Superior temporal gyrus (tissue), 1 donor: ENCODE measurements at regions not wholly inside any gene's neighbourhood (a gene's known extent, or its start where the extent isn't known, plus 50 kb on each side); places are given as distances from the start of the nearest gene placed in this dataset.
"Not testable (repeated sequence)": the region's sequence is repeated elsewhere in the genome, so short reads cannot be mapped to it uniquely, and the experiment has no call there.

ENCODE experiments used
- DNase-seq: peaks from one replicate; pipeline ENCODE4 v3.0.0-alpha.2; 2016; ENCODE audit errors: extremely low spot score

GRCh38 chr5:82649943-82650342 lies 371.8 kb upstream of the RPS23 start:
- DNase-seq: no peak

GRCh38 chr5:82644766-82645165 lies 366.6 kb upstream of the RPS23 start:
- DNase-seq: no peak

GRCh38 chr5:82644229-82644628 lies 366.1 kb upstream of the RPS23 start:
- no peak for DNase-seq

- no peak for DNase-seq
Measured at GRCh38 chr5:82642313-82642712, 364.2 kb upstream of the RPS23 start.

DNA sequence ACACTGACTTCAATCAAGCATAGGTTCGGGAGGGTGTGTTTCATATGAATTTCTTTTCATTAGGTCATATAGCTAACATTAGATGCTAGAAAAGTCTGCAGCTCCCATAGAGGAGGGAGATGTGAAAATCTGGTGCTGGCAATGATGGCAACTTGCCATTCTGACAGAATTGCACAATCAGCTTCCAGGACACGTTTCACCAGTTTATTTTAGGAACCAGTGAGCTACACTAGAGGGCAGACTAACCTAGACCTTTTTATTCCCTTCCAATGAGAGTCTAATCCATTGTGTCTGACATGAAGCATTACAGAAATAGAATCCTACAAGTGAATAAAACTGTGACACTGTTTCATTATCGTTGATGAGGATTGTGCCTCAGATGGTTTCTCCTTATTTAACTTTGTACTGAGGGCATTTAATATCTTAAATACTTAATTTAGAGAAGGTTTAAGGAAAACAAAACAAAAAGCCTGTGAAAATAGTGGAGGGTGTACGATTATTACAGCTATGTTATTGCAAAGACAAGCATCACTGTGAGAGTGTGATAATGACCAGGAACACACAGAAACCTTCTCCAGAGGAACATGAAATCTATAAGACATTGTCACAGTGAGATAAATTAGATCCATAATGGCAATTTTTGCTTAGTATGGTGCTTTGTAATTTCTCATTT lies 363.3 kb upstream of the RPS23 start:
- peak; percentile 97 for DNase-seq

DNA sequence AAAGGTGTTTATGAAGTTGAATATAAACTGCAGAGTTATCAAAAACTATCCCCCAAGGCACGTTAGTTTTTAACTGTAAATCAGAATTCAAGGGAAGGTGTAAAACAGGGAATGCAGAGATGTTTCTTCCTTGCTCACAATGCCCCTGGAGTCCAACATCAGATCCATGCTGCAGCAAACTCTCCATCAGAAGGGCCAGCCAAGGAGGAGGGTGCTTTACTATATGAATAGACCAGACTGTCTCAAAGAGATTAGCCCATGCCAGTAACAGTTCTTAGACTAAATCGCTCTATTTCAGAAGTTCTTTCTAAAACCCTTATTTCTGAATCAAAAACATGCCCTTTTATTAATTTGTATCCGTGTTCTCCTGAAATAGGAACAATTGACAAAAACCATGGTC lies 362.8 kb upstream of the RPS23 start:
- DNase-seq: no peak

- no peak for DNase-seq
Measured at GRCh38 chr5:82639393-82640144, 361.4 kb upstream of the RPS23 start.

DNA sequence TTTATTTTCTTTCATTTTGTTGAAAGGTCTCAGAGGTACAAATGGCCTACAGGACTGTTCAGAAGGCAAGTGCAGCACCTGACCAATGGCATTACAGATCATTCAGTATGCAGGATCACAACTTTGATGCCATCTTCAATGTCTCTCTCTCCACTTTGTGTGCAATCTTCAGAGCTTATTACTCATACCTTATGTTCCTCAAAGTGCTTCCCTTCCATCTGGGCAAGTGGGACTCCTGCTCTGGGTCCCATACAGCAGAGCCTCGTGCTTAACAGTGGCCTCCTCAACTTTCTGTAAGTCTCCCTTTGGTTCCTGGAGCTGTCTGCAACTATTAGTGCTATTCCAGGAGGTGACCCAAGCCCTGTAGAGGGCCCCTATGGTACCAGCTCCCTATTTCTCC lies 358.4 kb upstream of the RPS23 start:
- DNase-seq: no peak

DNA sequence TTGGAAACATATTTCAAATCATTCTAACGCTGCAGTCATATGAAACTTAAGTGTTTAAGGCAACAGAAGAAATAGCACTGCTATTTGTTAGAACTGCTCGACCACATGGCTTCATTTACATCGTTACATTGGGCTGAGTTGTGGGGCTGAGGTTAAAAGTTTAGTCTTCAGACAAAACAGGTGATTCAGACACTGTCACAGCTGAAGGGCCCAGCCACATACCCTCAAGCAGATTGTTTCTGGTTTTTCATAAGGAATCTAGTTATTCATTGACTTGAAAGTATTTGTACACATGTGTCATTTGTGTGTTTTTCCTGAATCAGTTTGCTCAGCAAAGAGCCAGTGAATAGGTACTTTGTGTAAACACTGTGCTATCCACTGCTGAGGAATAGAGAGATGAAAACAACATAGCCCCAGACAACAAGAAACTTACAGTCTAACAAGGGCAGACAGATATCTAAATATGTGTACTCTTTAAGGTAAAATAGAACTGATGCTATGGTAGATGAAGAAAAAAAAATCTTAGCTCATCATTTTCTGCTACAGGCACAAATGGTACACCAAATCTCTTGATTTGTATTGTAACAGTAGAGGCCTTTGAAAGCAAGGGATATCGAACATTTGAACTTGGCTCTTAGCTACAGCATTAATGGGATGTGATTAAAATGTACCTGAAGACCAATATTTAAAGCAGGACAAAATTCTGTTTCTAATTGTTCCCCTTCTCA lies 357.6 kb upstream of the RPS23 start:
- DNase-seq: no peak

DNA sequence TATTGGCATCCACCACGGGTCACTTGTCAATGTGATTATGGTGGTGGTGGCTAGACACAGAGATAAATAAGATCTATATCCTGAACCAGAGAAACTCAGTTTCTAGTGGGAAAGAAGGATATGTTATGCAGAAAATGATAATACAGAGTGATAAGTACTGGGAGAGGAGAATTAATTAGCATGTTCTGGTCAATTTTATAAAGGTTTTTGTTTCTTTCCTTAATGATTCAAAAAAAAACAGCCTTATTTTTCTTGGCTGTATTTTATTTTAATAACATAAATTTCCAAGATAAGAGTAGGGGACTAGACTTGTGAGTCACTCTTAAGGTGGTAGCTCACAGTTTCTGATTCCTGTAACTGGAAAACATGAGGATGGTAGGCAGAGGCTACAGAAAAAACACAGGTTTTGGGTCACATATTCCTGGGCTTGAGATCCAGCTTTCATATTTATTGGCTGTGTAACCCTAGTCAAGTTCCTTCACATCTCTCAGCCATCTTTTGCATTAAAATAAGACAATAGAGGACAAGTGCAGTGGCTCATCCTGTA lies 350.3 kb upstream of the RPS23 start:
- DNase-seq: no peak

- not testable (repeated sequence) for DNase-seq
Measured at GRCh38 chr5:82626905-82627591, 348.9 kb upstream of the RPS23 start.

DNA sequence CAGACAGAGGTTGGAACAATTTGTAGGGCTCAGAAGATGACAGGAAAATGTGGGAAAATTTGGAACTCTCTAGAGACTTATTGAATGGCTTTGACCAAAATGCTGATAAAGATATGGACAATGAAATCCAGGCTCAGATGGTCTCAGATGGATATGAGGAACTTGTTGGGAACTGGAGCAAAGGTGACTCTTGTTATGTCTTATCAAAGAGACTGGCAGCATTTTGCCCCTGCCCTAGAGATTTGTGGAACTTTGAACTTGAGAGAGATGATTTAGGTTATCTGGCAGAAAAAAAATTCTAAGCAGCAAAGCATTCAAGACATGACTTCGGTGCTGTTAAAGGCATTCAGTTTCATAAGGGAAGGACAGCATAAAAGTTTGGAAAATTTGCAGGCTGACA lies 347.9 kb upstream of the RPS23 start:
- not testable (repeated sequence) for DNase-seq

GRCh38 chr5:82624062-82624461 lies 345.9 kb upstream of the RPS23 start:
- no peak for DNase-seq

DNA sequence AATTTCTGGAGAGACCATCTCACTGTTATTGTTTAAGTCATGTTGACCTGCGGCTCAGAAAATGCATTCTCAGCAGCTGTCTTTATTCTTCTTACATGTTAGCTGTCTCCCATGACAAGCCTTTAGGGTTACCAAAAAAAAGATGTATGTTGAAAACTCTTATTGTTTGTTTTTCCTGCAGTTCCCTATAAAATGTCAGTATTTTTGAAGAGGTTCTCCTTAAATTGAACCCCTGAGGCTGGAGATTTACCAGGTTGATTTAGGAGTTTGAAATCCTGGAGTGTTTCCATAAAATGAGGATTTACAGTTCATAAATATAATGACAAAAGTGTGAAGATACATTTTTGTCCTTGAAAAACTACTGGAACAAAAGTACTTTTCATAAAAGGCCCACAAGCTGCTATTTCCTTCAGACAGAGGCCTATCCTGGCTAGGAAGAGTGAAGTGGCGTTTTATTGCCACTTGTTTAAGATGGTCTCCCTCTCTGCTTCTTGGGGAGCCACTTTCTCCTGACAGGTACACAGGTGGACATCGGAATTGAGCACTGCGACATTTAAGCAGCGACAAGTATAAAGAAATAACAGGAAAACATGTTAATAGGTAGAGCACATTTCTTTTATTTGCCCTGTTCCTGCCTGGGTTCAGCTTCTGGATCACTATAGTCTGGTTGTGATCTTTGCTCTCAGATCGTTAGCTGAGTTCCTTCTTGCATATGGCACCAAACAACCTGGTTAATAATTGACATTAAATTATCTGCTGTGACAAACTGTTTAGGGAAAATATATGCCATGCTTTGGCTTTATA lies 344.8 kb upstream of the RPS23 start:
- no peak for DNase-seq

DNA sequence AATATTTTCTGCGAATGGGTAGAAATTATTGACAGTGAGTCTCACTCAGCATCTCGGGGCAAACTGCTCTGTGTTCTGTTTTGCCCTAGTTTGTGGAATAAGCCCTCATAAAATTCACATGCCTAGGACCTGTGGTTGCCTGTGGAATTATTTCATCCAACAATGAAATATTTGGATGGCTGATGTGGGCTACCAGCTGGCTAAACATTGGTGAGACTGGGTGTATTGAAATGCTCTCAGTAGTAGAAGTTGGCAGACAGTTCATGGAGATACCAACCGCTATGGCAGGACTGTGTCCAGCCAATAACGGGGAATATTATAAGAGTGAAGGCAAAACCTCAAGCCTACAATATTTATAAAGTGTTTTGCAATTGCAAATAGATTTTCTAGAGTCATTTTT lies 344.1 kb upstream of the RPS23 start:
- DNase-seq: no peak

GRCh38 chr5:82620957-82621600 lies 342.9 kb upstream of the RPS23 start:
- DNase-seq: no peak

- no peak for DNase-seq
Measured at GRCh38 chr5:82619097-82619496, 340.9 kb upstream of the RPS23 start.

DNA sequence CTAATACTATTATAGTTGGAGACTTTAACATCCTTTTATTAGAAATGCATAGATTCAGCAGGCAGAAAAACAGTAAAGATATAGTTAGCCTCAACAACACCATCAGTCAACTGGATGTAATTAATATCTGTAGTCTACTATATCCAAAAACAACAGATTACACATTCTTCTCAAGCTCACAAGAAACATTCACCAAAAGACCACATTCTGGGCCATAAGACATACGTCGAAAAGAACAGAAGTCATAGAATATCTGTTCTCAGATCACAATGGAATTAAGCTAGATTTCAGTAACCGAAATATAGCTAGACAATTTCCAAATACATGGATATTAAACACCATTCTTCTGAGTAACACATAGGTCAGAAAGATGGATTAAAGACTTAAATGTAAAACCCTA lies 336.6 kb upstream of the RPS23 start:
- no peak for DNase-seq

GRCh38 chr5:82613891-82614290 lies 335.7 kb upstream of the RPS23 start:
- DNase-seq: no peak

DNA sequence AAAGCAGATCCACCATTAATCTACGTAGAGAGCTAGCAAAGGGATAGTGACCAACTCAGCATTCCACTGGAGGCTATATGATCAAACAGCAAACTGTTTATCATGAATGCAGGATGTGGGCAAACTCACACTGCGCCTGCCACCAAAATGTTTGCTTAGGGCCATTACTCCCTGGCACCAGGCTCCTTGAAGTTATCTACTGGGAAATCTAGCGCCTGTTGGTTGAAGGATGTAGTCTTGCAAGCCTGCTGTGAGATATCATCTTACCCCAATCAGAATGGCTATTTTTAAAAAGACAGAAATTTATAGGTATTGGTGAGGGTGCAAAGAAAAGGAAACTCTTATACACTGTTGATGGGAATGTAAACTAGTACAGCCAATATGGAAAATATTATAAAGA lies 332.5 kb upstream of the RPS23 start:
- DNase-seq: no peak
